Occipital lobe (tissue), 1 donor: ENCODE measurements at regions not wholly inside any gene's neighbourhood (a gene's known extent, or its start where the extent isn't known, plus 50 kb on each side); places are given as distances from the start of the nearest gene placed in this dataset.
A peak's percentile ranks its signal among the peaks of the same experiment; 100 is the strongest.

Experiments
- DNase-seq: peaks from one replicate; lab custom pipeline; 2025; lab: John Stamatoyannopoulos, UW

- no peak for DNase-seq
Observed at GRCh38 chr2:107374249-107374648, 452.4 kb upstream of the RGPD4 start.

- DNase-seq: no peak
Observed at GRCh38 chr2:107376909-107377308, 449.8 kb upstream of the RGPD4 start.

GRCh38 chr2:107380912-107381311, 445.8 kb upstream of the RGPD4 start:
- no peak for DNase-seq

GRCh38 chr2:107383691-107384090, 443.0 kb upstream of the RGPD4 start:
- DNase-seq: peak; percentile 46

GRCh38 chr2:107384422-107384821, 442.3 kb upstream of the RGPD4 start:
- no peak for DNase-seq

GRCh38 chr2:107385921-107386320, 440.8 kb upstream of the RGPD4 start:
- DNase-seq: no peak

GRCh38 chr2:107392241-107392704, 434.4 kb upstream of the RGPD4 start:
- DNase-seq: no peak

- no peak for DNase-seq
Observed at GRCh38 chr2:107393516-107393915, 433.2 kb upstream of the RGPD4 start.

GRCh38 chr2:107398683-107399082, 428.0 kb upstream of the RGPD4 start:
- no peak for DNase-seq

GRCh38 chr2:107402330-107402729, 424.4 kb upstream of the RGPD4 start:
- DNase-seq: no peak

- no peak for DNase-seq
Observed at GRCh38 chr2:107405261-107405660, 421.4 kb upstream of the RGPD4 start.

- no peak for DNase-seq
Observed at GRCh38 chr2:107407017-107407416, 419.7 kb upstream of the RGPD4 start.

GRCh38 chr2:107407974-107408373, 418.7 kb upstream of the RGPD4 start:
- no peak for DNase-seq

GRCh38 chr2:107411267-107411666, 415.4 kb upstream of the RGPD4 start:
- DNase-seq: no peak

GRCh38 chr2:107412209-107412904, 414.3 kb upstream of the RGPD4 start:
- no peak for DNase-seq

GRCh38 chr2:107412981-107413380, 413.7 kb upstream of the RGPD4 start:
- no peak for DNase-seq

- DNase-seq: no peak
Observed at GRCh38 chr2:107414376-107414775, 412.3 kb upstream of the RGPD4 start.

- DNase-seq: no peak
Observed at GRCh38 chr2:107418708-107419107, 408.0 kb upstream of the RGPD4 start.

- no peak for DNase-seq
Observed at GRCh38 chr2:107419191-107419590, 407.5 kb upstream of the RGPD4 start.

GRCh38 chr2:107428781-107429180, 397.9 kb upstream of the RGPD4 start:
- no peak for DNase-seq

- no peak for DNase-seq
Observed at GRCh38 chr2:107430006-107430405, 396.7 kb upstream of the RGPD4 start.

- DNase-seq: no peak
Observed at GRCh38 chr2:107430596-107431266, 396.0 kb upstream of the RGPD4 start.

GRCh38 chr2:107436281-107436680, 390.4 kb upstream of the RGPD4 start:
- DNase-seq: no peak
